ENCODE measurements at regions not wholly inside any gene's neighbourhood (a gene's known extent, or its start where the extent isn't known, plus 50 kb on each side); places are given as distances from the start of the nearest gene placed in this dataset.
"Not testable (repeated sequence)": the region's sequence is repeated elsewhere in the genome, so short reads cannot be mapped to it uniquely, and the experiment has no call there.

- no peaks in the 10 kb centered on the region for H3K4me1 ChIP-seq (ENCODE audit: control insufficient read depth, extremely low read depth, insufficient read depth, low read length)
- DNase-seq (ENCODE audit: low read depth in 2 of 2) = peak in 1 of 2 donors; percentile 87
- H3K4me2 ChIP-seq (ENCODE audit: extremely low read depth, insufficient read depth, low read length) = no peak overlapping the region
- TF ChIP-seq EZH2 (IDR thresholded peaks at IDR 0.05; ENCODE audit: low read length, missing control alignments) = no peak
- no peak overlapping the region for H3K4me3 ChIP-seq (replicated peaks in 1 of 4; ENCODE audit: control extremely low read depth in 1 of 4, insufficient read depth in 1 of 4, low read depth in 3 of 4, low read length in 4 of 4)
- H2AFZ ChIP-seq (ENCODE audit: low read length) = no peak overlapping the region
- no peaks in the 10 kb centered on the region for H3K9me3 ChIP-seq (ENCODE audit: control insufficient read depth, insufficient read depth, low read depth, low read length)
- H3K79me2 ChIP-seq (ENCODE audit: control insufficient read depth, insufficient read depth, low read length) = no peaks in the 10 kb centered on the region
- no peak overlapping the region for H3K9ac ChIP-seq (ENCODE audit: insufficient read depth, low read length)
- no peak overlapping the region for H3K27ac ChIP-seq (ENCODE audit: insufficient read depth, low read length)
- no peaks in the 10 kb centered on the region for H3K27me3 ChIP-seq (ENCODE audit: control insufficient read depth, insufficient read depth, low read length)
- H4K20me1 ChIP-seq (ENCODE audit: control insufficient read depth, extremely low read depth, insufficient read depth, low read length) = no peaks in the 10 kb centered on the region
- no peaks in the 10 kb centered on the region for H3K36me3 ChIP-seq (ENCODE audit: control insufficient read depth, insufficient read depth, low read length)
These were observed 179.2 kb upstream of the PHACTR1 start for GRCh38 chr6:12537389-12537788.

GRCh38 chr6:12538881-12539357, 177.6 kb upstream of the PHACTR1 start:
- TF ChIP-seq EZH2 (IDR thresholded peaks at IDR 0.05; ENCODE audit: low read length, missing control alignments) = no peak
- no peak for TF ChIP-seq CTCF (conservative IDR thresholded peaks at IDR 0.05 in 1 of 2, IDR thresholded peaks at IDR 0.05 in 1 of 2; ENCODE audit: low read depth in 1 of 2, low read length in 2 of 2)
- Histone ChIP-seq H3K4me1 (ENCODE audit: control insufficient read depth, extremely low read depth, insufficient read depth, low read length) (no peaks in the 10 kb centered on the region), H3K27me3 (ENCODE audit: control insufficient read depth, insufficient read depth, low read length) (no peaks in the 10 kb centered on the region), H4K20me1 (ENCODE audit: control insufficient read depth, extremely low read depth, insufficient read depth, low read length) (no peaks in the 10 kb centered on the region), H3K9ac (ENCODE audit: insufficient read depth, low read length) (no peak overlapping the region), H3K27ac (ENCODE audit: insufficient read depth, low read length) (no peak overlapping the region), H3K4me2 (ENCODE audit: extremely low read depth, insufficient read depth, low read length) (no peak overlapping the region), H2AFZ (ENCODE audit: low read length) (no peak overlapping the region), H3K9me3 (ENCODE audit: control insufficient read depth, insufficient read depth, low read depth, low read length) (no peaks in the 10 kb centered on the region), H3K36me3 (ENCODE audit: control insufficient read depth, insufficient read depth, low read length) (no peaks in the 10 kb centered on the region), H3K4me3 (replicated peaks in 1 of 4; ENCODE audit: control extremely low read depth in 1 of 4, insufficient read depth in 1 of 4, low read depth in 3 of 4, low read length in 4 of 4) (no peak overlapping the region), H3K79me2 (ENCODE audit: control insufficient read depth, insufficient read depth, low read length) (no peaks in the 10 kb centered on the region)
- peak in 1 of 2 donors; percentile 69 for DNase-seq (ENCODE audit: low read depth in 2 of 2)

- H3K9me3 ChIP-seq (ENCODE audit: control insufficient read depth, insufficient read depth, low read depth, low read length); H3K27ac ChIP-seq (ENCODE audit: insufficient read depth, low read length); H3K36me3 ChIP-seq (ENCODE audit: control insufficient read depth, insufficient read depth, low read length); H3K79me2 ChIP-seq (ENCODE audit: control insufficient read depth, insufficient read depth, low read length); H3K4me3 ChIP-seq (replicated peaks in 1 of 4; ENCODE audit: control extremely low read depth in 1 of 4, insufficient read depth in 1 of 4, low read depth in 3 of 4, low read length in 4 of 4); H3K4me1 ChIP-seq (ENCODE audit: control insufficient read depth, extremely low read depth, insufficient read depth, low read length); H4K20me1 ChIP-seq (ENCODE audit: control insufficient read depth, extremely low read depth, insufficient read depth, low read length); H3K9ac ChIP-seq (ENCODE audit: insufficient read depth, low read length); H2AFZ ChIP-seq (ENCODE audit: low read length); H3K4me2 ChIP-seq (ENCODE audit: extremely low read depth, insufficient read depth, low read length); DNase-seq (ENCODE audit: low read depth in 2 of 2); H3K27me3 ChIP-seq (ENCODE audit: control insufficient read depth, insufficient read depth, low read length): not testable (repeated sequence)
These were observed 174.1 kb upstream of the PHACTR1 start for GRCh38 chr6:12542319-12543115.

GRCh38 chr6:12543953-12544352, 172.6 kb upstream of the PHACTR1 start:
- Histone ChIP-seq H3K9me3 (ENCODE audit: control insufficient read depth, insufficient read depth, low read depth, low read length) (no peaks in the 10 kb centered on the region), H3K27me3 (ENCODE audit: control insufficient read depth, insufficient read depth, low read length) (no peaks in the 10 kb centered on the region), H3K79me2 (ENCODE audit: control insufficient read depth, insufficient read depth, low read length) (no peaks in the 10 kb centered on the region), H3K9ac (ENCODE audit: insufficient read depth, low read length) (no peak overlapping the region), H2AFZ (ENCODE audit: low read length) (no peak overlapping the region), H3K4me2 (ENCODE audit: extremely low read depth, insufficient read depth, low read length) (no peak overlapping the region), H3K36me3 (ENCODE audit: control insufficient read depth, insufficient read depth, low read length) (no peaks in the 10 kb centered on the region), H3K4me1 (ENCODE audit: control insufficient read depth, extremely low read depth, insufficient read depth, low read length) (no peaks in the 10 kb centered on the region), H3K27ac (ENCODE audit: insufficient read depth, low read length) (no peak overlapping the region), H3K4me3 (replicated peaks in 1 of 4; ENCODE audit: control extremely low read depth in 1 of 4, insufficient read depth in 1 of 4, low read depth in 3 of 4, low read length in 4 of 4) (no peak overlapping the region), H4K20me1 (ENCODE audit: control insufficient read depth, extremely low read depth, insufficient read depth, low read length) (no peaks in the 10 kb centered on the region)
- TF ChIP-seq EZH2 (IDR thresholded peaks at IDR 0.05; ENCODE audit: low read length, missing control alignments) (no peak), CTCF (conservative IDR thresholded peaks at IDR 0.05 in 1 of 2, IDR thresholded peaks at IDR 0.05 in 1 of 2; ENCODE audit: low read depth in 1 of 2, low read length in 2 of 2) (no peak)
- peak in 1 of 2 donors; percentile 37 for DNase-seq (ENCODE audit: low read depth in 2 of 2)

Data from fibroblast of lung (primary cell).